ENCODE measurements at regions not wholly inside any gene's neighbourhood (a gene's known extent, or its start where the extent isn't known, plus 50 kb on each side); places are given as distances from the start of the nearest gene placed in this dataset.

DNA sequence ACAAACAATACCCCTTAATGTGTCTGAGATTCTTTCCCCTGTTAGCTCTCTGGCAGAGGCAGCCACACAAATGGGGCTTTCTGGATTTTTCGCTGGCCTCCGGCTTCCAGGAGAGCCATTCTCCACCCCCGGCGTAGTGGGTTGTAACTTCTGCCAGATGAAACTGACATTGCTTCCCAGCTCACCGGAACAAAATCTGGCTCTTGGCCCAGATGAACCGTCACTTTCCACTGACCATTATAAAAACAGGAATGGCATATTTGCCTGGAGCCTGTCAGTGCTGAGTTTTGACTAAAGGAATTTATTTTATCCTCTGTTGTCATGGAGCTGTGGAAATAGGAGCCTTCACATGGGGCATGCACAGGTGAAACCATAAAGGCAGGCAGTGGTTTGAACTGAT, 120.6 kb upstream of the GPR12 start:
- TF ChIP-seq POLR2AphosphoS5 (IDR thresholded peaks at IDR 0.05; ENCODE audit: low read depth, low read length), result no peak
- TF ChIP-seq, protein P1, sequence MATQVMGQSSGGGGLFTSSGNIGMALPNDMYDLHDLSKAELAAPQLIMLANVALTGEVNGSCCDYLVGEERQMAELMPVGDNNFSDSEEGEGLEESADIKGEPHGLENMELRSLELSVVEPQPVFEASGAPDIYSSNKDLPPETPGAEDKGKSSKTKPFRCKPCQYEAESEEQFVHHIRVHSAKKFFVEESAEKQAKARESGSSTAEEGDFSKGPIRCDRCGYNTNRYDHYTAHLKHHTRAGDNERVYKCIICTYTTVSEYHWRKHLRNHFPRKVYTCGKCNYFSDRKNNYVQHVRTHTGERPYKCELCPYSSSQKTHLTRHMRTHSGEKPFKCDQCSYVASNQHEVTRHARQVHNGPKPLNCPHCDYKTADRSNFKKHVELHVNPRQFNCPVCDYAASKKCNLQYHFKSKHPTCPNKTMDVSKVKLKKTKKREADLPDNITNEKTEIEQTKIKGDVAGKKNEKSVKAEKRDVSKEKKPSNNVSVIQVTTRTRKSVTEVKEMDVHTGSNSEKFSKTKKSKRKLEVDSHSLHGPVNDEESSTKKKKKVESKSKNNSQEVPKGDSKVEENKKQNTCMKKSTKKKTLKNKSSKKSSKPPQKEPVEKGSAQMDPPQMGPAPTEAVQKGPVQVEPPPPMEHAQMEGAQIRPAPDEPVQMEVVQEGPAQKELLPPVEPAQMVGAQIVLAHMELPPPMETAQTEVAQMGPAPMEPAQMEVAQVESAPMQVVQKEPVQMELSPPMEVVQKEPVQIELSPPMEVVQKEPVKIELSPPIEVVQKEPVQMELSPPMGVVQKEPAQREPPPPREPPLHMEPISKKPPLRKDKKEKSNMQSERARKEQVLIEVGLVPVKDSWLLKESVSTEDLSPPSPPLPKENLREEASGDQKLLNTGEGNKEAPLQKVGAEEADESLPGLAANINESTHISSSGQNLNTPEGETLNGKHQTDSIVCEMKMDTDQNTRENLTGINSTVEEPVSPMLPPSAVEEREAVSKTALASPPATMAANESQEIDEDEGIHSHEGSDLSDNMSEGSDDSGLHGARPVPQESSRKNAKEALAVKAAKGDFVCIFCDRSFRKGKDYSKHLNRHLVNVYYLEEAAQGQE (IDR thresholded peaks at IDR 0.05; ENCODE audit: low read depth), result no peak
- no peak for TF ChIP-seq POLR2A (IDR thresholded peaks at IDR 0.05; ENCODE audit: borderline replicate concordance, extremely low read depth, insufficient read depth, insufficient read length)
- TF ChIP-seq, protein P2, sequence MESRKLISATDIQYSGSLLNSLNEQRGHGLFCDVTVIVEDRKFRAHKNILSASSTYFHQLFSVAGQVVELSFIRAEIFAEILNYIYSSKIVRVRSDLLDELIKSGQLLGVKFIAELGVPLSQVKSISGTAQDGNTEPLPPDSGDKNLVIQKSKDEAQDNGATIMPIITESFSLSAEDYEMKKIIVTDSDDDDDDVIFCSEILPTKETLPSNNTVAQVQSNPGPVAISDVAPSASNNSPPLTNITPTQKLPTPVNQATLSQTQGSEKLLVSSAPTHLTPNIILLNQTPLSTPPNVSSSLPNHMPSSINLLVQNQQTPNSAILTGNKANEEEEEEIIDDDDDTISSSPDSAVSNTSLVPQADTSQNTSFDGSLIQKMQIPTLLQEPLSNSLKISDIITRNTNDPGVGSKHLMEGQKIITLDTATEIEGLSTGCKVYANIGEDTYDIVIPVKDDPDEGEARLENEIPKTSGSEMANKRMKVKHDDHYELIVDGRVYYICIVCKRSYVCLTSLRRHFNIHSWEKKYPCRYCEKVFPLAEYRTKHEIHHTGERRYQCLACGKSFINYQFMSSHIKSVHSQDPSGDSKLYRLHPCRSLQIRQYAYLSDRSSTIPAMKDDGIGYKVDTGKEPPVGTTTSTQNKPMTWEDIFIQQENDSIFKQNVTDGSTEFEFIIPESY (IDR thresholded peaks at IDR 0.05; ENCODE audit: extremely low read depth, insufficient replicate concordance, low read length), result no peak
- TF ChIP-seq, protein P3, sequence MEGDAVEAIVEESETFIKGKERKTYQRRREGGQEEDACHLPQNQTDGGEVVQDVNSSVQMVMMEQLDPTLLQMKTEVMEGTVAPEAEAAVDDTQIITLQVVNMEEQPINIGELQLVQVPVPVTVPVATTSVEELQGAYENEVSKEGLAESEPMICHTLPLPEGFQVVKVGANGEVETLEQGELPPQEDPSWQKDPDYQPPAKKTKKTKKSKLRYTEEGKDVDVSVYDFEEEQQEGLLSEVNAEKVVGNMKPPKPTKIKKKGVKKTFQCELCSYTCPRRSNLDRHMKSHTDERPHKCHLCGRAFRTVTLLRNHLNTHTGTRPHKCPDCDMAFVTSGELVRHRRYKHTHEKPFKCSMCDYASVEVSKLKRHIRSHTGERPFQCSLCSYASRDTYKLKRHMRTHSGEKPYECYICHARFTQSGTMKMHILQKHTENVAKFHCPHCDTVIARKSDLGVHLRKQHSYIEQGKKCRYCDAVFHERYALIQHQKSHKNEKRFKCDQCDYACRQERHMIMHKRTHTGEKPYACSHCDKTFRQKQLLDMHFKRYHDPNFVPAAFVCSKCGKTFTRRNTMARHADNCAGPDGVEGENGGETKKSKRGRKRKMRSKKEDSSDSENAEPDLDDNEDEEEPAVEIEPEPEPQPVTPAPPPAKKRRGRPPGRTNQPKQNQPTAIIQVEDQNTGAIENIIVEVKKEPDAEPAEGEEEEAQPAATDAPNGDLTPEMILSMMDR (IDR thresholded peaks at IDR 0.05 in 2 of 3, conservative IDR thresholded peaks at IDR 0.05 in 1 of 3; ENCODE audit: borderline replicate concordance in 1 of 3, insufficient read depth in 1 of 3, low read depth in 2 of 3, low read length in 2 of 3), result no peak
- TF ChIP-seq YY1 (IDR thresholded peaks at IDR 0.05; ENCODE audit: extremely low read depth, insufficient replicate concordance, low read depth, low read length), result no peak
